ENCODE measurements at regions not wholly inside any gene's neighbourhood (a gene's known extent, or its start where the extent isn't known, plus 50 kb on each side); places are given as distances from the start of the nearest gene placed in this dataset.

GRCh38 chr4:123477711-123478209, 81.2 kb downstream of the SPRY1 start:
- Histone ChIP-seq H2AFZ (ENCODE audit: low read depth) (no peak overlapping the region), H3K27me3 (ENCODE audit: insufficient read depth, low read depth) (no peaks in the 10 kb centered on the region), H4K20me1 (ENCODE audit: insufficient read depth) (no peaks in the 10 kb centered on the region), H3K4me1 (ENCODE audit: low read depth, poor library complexity, severe bottlenecking) (no peaks in the 10 kb centered on the region), H3K36me3 (ENCODE audit: insufficient read depth) (no peaks in the 10 kb centered on the region), H3K9ac (no peak overlapping the region), H3K79me2 (ENCODE audit: insufficient read depth, low read depth) (no peaks in the 10 kb centered on the region), H3K27ac (no peak overlapping the region), H3K4me2 (no peak overlapping the region), H3K4me3 (IDR thresholded peaks at IDR 0.05; ENCODE audit: insufficient read depth, low read depth, low read length) (no peak overlapping the region)
- TF ChIP-seq CTCF (conservative IDR thresholded peaks at IDR 0.05; ENCODE audit: low read depth, low read length): no peak

- H4K20me1 ChIP-seq (ENCODE audit: insufficient read depth): no peaks in the 10 kb centered on the region
- no peaks in the 10 kb centered on the region for H3K27me3 ChIP-seq (ENCODE audit: insufficient read depth, low read depth)
- H3K9ac ChIP-seq: no peak overlapping the region
- no peak overlapping the region for H2AFZ ChIP-seq (ENCODE audit: low read depth)
- H3K4me1 ChIP-seq (ENCODE audit: low read depth, poor library complexity, severe bottlenecking): no peaks in the 10 kb centered on the region
- no peak overlapping the region for H3K4me2 ChIP-seq
- H3K79me2 ChIP-seq (ENCODE audit: insufficient read depth, low read depth): no peaks in the 10 kb centered on the region
- H3K27ac ChIP-seq: no peak overlapping the region
- H3K36me3 ChIP-seq (ENCODE audit: insufficient read depth): no peaks in the 10 kb centered on the region
- no peak for TF ChIP-seq CTCF (conservative IDR thresholded peaks at IDR 0.05; ENCODE audit: low read depth, low read length)
- no peak overlapping the region for H3K4me3 ChIP-seq (IDR thresholded peaks at IDR 0.05; ENCODE audit: insufficient read depth, low read depth, low read length)
These were observed 82.3 kb downstream of the SPRY1 start for GRCh38 chr4:123478859-123479345.

GRCh38 chr4:123479944-123480343, 83.3 kb downstream of the SPRY1 start:
- H3K9ac ChIP-seq: no peak overlapping the region
- H3K4me3 ChIP-seq (IDR thresholded peaks at IDR 0.05; ENCODE audit: insufficient read depth, low read depth, low read length): no peak overlapping the region
- no peaks in the 10 kb centered on the region for H4K20me1 ChIP-seq (ENCODE audit: insufficient read depth)
- no peak overlapping the region for H3K27ac ChIP-seq
- no peak overlapping the region for H3K4me2 ChIP-seq
- H3K36me3 ChIP-seq (ENCODE audit: insufficient read depth): no peaks in the 10 kb centered on the region
- H3K27me3 ChIP-seq (ENCODE audit: insufficient read depth, low read depth): no peaks in the 10 kb centered on the region
- no peak for TF ChIP-seq CTCF (conservative IDR thresholded peaks at IDR 0.05; ENCODE audit: low read depth, low read length)
- H2AFZ ChIP-seq (ENCODE audit: low read depth): no peak overlapping the region
- H3K4me1 ChIP-seq (ENCODE audit: low read depth, poor library complexity, severe bottlenecking): no peaks in the 10 kb centered on the region
- H3K79me2 ChIP-seq (ENCODE audit: insufficient read depth, low read depth): no peaks in the 10 kb centered on the region

- Histone ChIP-seq H2AFZ (ENCODE audit: low read depth) (no peak overlapping the region), H3K36me3 (ENCODE audit: insufficient read depth) (no peaks in the 10 kb centered on the region), H3K4me1 (ENCODE audit: low read depth, poor library complexity, severe bottlenecking) (no peaks in the 10 kb centered on the region), H3K27me3 (ENCODE audit: insufficient read depth, low read depth) (no peaks in the 10 kb centered on the region), H3K4me2 (no peak overlapping the region), H4K20me1 (ENCODE audit: insufficient read depth) (no peaks in the 10 kb centered on the region), H3K4me3 (IDR thresholded peaks at IDR 0.05; ENCODE audit: insufficient read depth, low read depth, low read length) (no peak overlapping the region), H3K27ac (no peak overlapping the region), H3K79me2 (ENCODE audit: insufficient read depth, low read depth) (no peaks in the 10 kb centered on the region), H3K9ac (no peak overlapping the region)
- TF ChIP-seq CTCF (conservative IDR thresholded peaks at IDR 0.05; ENCODE audit: low read depth, low read length): no peak
These were observed 84.3 kb downstream of the SPRY1 start for GRCh38 chr4:123480706-123481418.

Data from KMS-11 (cell line).